Right lobe of liver (tissue), 6 donors: ENCODE measurements at regions not wholly inside any gene's neighbourhood (a gene's known extent, or its start where the extent isn't known, plus 50 kb on each side); places are given as distances from the start of the nearest gene placed in this dataset.

Experiments
- ATAC-seq, 4 donors: fragments of 200-7000 bp; cut with Tn5 transposase; one replicate each; pipeline ENCODE4 v1.9.1; 2020; ENCODE audit warnings: mild to moderate bottlenecking in 4 of 4, moderate library complexity in 4 of 4
- DNase-seq, 3 donors: peaks; one replicate each; pipeline ENCODE4 v3.0.0-alpha.2; 2020
- H3K27ac ChIP-seq, 3 donors: fragments of 200-600 bp; one replicate each; pipeline ENCODE4 v1.8.0; 2022
- H3K27me3 ChIP-seq, 2 donors: fragments of 200-600 bp; one replicate each; pipeline ENCODE4 v1.8.0; 2022
- H3K36me3 ChIP-seq, 4 donors: fragments of 200-600 bp; sonication (generic) in 1 of 4; one replicate each; pipeline versions ENCODE4 v1.5.1 to v1.8.0; 2017 to 2022; ENCODE audit warnings: control low read depth in 1 of 4
- H3K4me1 ChIP-seq, 4 donors: fragments of 200-600 bp; sonication (generic) in 1 of 4; one replicate each; pipeline versions ENCODE4 v1.5.1 to v1.8.0; 2017 to 2022; ENCODE audit warnings: control low read depth in 1 of 4
- H3K4me3 ChIP-seq, 3 donors: fragments of 200-600 bp; one replicate each; pipeline ENCODE4 v1.8.0; 2022
- H3K9me3 ChIP-seq, 4 donors: fragments of 200-600 bp; sonication (generic) in 1 of 4; one replicate each; pipeline versions ENCODE4 v1.5.1 to v1.8.0; 2017 to 2022; ENCODE audit warnings: control low read depth in 1 of 4
- CTCF ChIP-seq, 4 donors: fragments of 200-600 bp in 3 of 4; fragments of 450-650 bp in 1 of 4; IDR thresholded peaks; one replicate each; pipeline versions ENCODE4 v1.5.1 to v1.8.0; 2016 to 2022; ENCODE audit warnings: antibody characterized with exemption in 4 of 4, mild to moderate bottlenecking in 2 of 4
- POLR2A ChIP-seq: fragments of 450-650 bp; IDR thresholded peaks from one replicate; pipeline ENCODE4 v1.6.1; 2017; ENCODE audit warnings: antibody characterized with exemption, mild to moderate bottlenecking
- WGBS: methylation state at CpG from one replicate; pipeline ENCODE4 v1.1.6; 2018; ENCODE audit warnings: low coverage, low lambda C conversion rate; ENCODE audit not compliant: insufficient coverage; ENCODE audit errors: missing lambda C conversion rate; 5-methylcytosine and 5-hydroxymethylcytosine counted together
- intact Hi-C, 2 donors: fragments of 100-400 bp; cut with DNase I; formaldehyde crosslinking; loops; one replicate each; pipeline versions ENCODE4 v1.11.2 to v1.14.1; 2022
- donor health status: DM: no; HTN: yes; CAD: no.
- donor health status: DM: no; HTN: no; CAD: no.
- donor health status: DM: no; HTN: no; CAD: no.
- donor health status: DM: no; HTN: yes; CAD: no.
- donor health status: DM: no; HTN: yes; CAD: no.

- no peak for TF ChIP-seq CTCF (IDR thresholded peaks at IDR 0.05)
- TF ChIP-seq POLR2A: no peak
- Histone ChIP-seq H3K27ac (no peak overlapping the region), H3K27me3 (no peaks in the 10 kb centered on the region), H3K36me3 (no peaks in the 10 kb centered on the region), H3K4me1 (no peaks in the 10 kb centered on the region), H3K4me3 (no peak overlapping the region), H3K9me3 (no peaks in the 10 kb centered on the region)
- no peak for DNase-seq
- 81% methylated on average over 7 of the region's 12 CpGs for WGBS
- intact Hi-C loops: no loop called here
- ATAC-seq: no peak
These were observed 741.3 kb downstream of the RNF144A start for GRCh38 chr2:7658486-7658885.

- no peak for TF ChIP-seq POLR2A
- no peak for TF ChIP-seq CTCF (IDR thresholded peaks at IDR 0.05)
- intact Hi-C loops: no loop called here
- Histone ChIP-seq H3K4me1 (no peaks in the 10 kb centered on the region), H3K27me3 (no peaks in the 10 kb centered on the region), H3K27ac (no peak overlapping the region), H3K36me3 (no peaks in the 10 kb centered on the region), H3K4me3 (no peak overlapping the region), H3K9me3 (no peaks in the 10 kb centered on the region)
- WGBS: 25% methylated on average over 2 of the region's 2 CpGs
- DNase-seq: no peak
- no peak for ATAC-seq
These were observed 743.6 kb downstream of the RNF144A start for GRCh38 chr2:7660816-7661215.

GRCh38 chr2:7661502-7661901 lies 744.3 kb downstream of the RNF144A start:
- no peaks in the 10 kb centered on the region for H3K9me3 ChIP-seq
- H3K4me3 ChIP-seq: no peak overlapping the region
- intact Hi-C loops: no loop called here

GRCh38 chr2:7665880-7666279 lies 748.7 kb downstream of the RNF144A start:
- Histone ChIP-seq H3K27ac (no peak overlapping the region), H3K4me1 (no peaks in the 10 kb centered on the region), H3K9me3 (no peaks in the 10 kb centered on the region), H3K36me3 (no peaks in the 10 kb centered on the region), H3K4me3 (no peak overlapping the region), H3K27me3 (no peaks in the 10 kb centered on the region)
- no peak for DNase-seq
- WGBS: 83% methylated on average over 4 of the region's 4 CpGs
- intact Hi-C loops: no loop called here
- TF ChIP-seq CTCF (IDR thresholded peaks at IDR 0.05) (no peak), POLR2A (no peak)
- no peak for ATAC-seq

More at GRCh38 chr2:7661502-7661901, 744.3 kb downstream of the RNF144A start:
- H3K4me1 ChIP-seq: no peaks in the 10 kb centered on the region
- DNase-seq (no peak), ATAC-seq (no peak)
- H3K27ac ChIP-seq: no peak overlapping the region
- 58% methylated on average over 5 of the region's 5 CpGs for WGBS
- no peaks in the 10 kb centered on the region for H3K36me3 ChIP-seq
- TF ChIP-seq POLR2A (no peak), CTCF (IDR thresholded peaks at IDR 0.05) (no peak)
- H3K27me3 ChIP-seq: no peaks in the 10 kb centered on the region
